Endodermal cell (in vitro differentiated cells): ENCODE measurements at regions not wholly inside any gene's neighbourhood (a gene's known extent, or its start where the extent isn't known, plus 50 kb on each side); places are given as distances from the start of the nearest gene placed in this dataset.

Experiments
- DNase-seq: peaks from one replicate; pipeline ENCODE4 v3.0.0-alpha.2; 2017
- H3K27ac ChIP-seq: 2 replicates; pipeline ENCODE4 v1.5.1; 2013; ENCODE audit warnings: mild to moderate bottlenecking, low read depth, low read length, moderate library complexity
- H3K27me3 ChIP-seq: 2 replicates; pipeline ENCODE4 v1.6.1; 2013; ENCODE audit warnings: mild to moderate bottlenecking, low read length, moderate library complexity; ENCODE audit not compliant: insufficient read depth, control insufficient read depth, poor library complexity, severe bottlenecking
- H3K36me3 ChIP-seq: 2 replicates; pipeline ENCODE4 v1.7.0; 2013; ENCODE audit warnings: mild to moderate bottlenecking, low read length, moderate library complexity; ENCODE audit not compliant: control insufficient read depth, insufficient read depth
- H3K4me1 ChIP-seq: one replicate; pipeline ENCODE4 v1.7.0; 2013; ENCODE audit warnings: low read length; ENCODE audit not compliant: control insufficient read depth, insufficient read depth
- H3K4me3 ChIP-seq: 2 replicates; pipeline ENCODE4 v1.5.1; 2013; ENCODE audit warnings: mild to moderate bottlenecking, low read length, moderate library complexity
- H3K9ac ChIP-seq: 2 replicates; pipeline ENCODE4 v1.6.1; 2013; ENCODE audit warnings: mild to moderate bottlenecking, low read length, moderate library complexity; ENCODE audit not compliant: poor library complexity, severe bottlenecking; ENCODE audit errors: extremely low read depth
- H3K9me3 ChIP-seq: 2 replicates; pipeline ENCODE4 v1.6.1; 2013; ENCODE audit warnings: mild to moderate bottlenecking, low read length, moderate library complexity; ENCODE audit not compliant: control insufficient read depth
- H3K27ac Mint-ChIP-seq: 2 replicates; pipeline ENCODE4 v1.8.0; 2020; ENCODE audit warnings: mixed read lengths
- H3K27me3 Mint-ChIP-seq: 2 replicates; pipeline ENCODE4 v1.8.0; 2021; ENCODE audit warnings: mild to moderate bottlenecking, mixed read lengths; ENCODE audit not compliant: insufficient read depth
- H3K36me3 Mint-ChIP-seq: 2 replicates; pipeline ENCODE4 v1.8.0; 2020; ENCODE audit warnings: low read depth, mixed read lengths
- H3K4me1 Mint-ChIP-seq: 2 replicates; pipeline ENCODE4 v1.8.0; 2020; ENCODE audit warnings: mixed read lengths
- H3K4me3 Mint-ChIP-seq: 2 replicates; pipeline ENCODE4 v1.8.0; 2020; ENCODE audit warnings: mild to moderate bottlenecking, moderate library complexity, mixed read lengths
- H3K9me3 Mint-ChIP-seq: 2 replicates; pipeline ENCODE4 v1.8.0; 2020; ENCODE audit warnings: mild to moderate bottlenecking, mixed read lengths
- WGBS, 2 experiments: methylation state at CpG; one replicate each; pipeline versions ENCODE4 v1.1.5 to v1.1.7; 2013; ENCODE audit warnings: missing lambda C conversion rate in 2 of 2, mixed read lengths in 1 of 2; ENCODE audit not compliant: insufficient coverage in 1 of 2, insufficient read length in 1 of 2; 5-methylcytosine and 5-hydroxymethylcytosine counted together
- TF ChIP-seq, protein P1 (sequence below): fragments of 200-600 bp; sonication (generic); conservative IDR thresholded peaks from 2 replicates; pipeline ENCODE4 v1.5.0; 2021; ENCODE audit warnings: antibody characterized with exemption, mild to moderate bottlenecking

DNA sequence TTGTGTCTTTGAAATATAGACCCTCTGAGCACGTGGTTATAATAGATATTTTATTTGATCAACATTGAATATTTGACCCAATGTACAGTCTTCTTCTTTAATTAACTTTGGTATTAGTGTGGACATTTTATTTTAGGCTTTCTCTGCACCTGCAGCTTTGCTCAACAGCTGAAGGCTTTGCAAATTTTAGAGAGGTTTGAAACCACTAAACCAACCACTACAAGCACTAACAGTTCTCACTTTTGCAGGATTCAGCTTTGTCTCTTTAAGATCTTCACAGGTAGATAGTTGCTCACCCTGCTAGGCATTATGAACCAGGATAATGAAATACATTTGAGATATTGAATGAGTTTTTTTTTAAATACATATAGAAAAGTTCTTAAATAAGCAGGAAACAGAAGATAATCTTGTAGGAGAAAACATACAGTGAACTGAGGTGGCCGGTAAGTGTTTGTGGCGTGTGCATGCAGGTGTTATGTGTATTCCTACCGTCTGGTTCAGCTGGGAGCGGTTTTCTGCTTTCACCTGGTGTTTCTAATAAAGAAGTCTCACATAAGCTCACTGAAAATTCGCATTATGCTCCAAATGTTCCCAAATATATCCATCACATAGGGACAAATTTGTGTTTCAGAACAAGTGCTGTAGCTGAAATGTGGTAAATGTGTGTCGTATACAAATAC, 1508.3 kb upstream of the TENM3 start:
- Mint-ChIP-seq H3K27me3 (no peaks in the 10 kb centered on the region), H3K4me3 (no peak overlapping the region), H3K4me1 (no peaks in the 10 kb centered on the region), H3K27ac (no peak overlapping the region), H3K9me3 (peaks cover 7% of the 10 kb centered on the region), H3K36me3 (no peaks in the 10 kb centered on the region)
- Histone ChIP-seq H3K27ac (no peak overlapping the region), H3K4me3 (no peak overlapping the region), H3K27me3 (no peaks in the 10 kb centered on the region), H3K4me1 (no peaks in the 10 kb centered on the region), H3K9ac (no peak overlapping the region), H3K9me3 (no peaks in the 10 kb centered on the region), H3K36me3 (no peaks in the 10 kb centered on the region)
- TF ChIP-seq, protein P1, sequence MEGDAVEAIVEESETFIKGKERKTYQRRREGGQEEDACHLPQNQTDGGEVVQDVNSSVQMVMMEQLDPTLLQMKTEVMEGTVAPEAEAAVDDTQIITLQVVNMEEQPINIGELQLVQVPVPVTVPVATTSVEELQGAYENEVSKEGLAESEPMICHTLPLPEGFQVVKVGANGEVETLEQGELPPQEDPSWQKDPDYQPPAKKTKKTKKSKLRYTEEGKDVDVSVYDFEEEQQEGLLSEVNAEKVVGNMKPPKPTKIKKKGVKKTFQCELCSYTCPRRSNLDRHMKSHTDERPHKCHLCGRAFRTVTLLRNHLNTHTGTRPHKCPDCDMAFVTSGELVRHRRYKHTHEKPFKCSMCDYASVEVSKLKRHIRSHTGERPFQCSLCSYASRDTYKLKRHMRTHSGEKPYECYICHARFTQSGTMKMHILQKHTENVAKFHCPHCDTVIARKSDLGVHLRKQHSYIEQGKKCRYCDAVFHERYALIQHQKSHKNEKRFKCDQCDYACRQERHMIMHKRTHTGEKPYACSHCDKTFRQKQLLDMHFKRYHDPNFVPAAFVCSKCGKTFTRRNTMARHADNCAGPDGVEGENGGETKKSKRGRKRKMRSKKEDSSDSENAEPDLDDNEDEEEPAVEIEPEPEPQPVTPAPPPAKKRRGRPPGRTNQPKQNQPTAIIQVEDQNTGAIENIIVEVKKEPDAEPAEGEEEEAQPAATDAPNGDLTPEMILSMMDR: no peak
- DNase-seq: no peak
- WGBS, 2 experiments: 94% methylated on average over 5 of the region's 7 CpGs; no CpG with 5 or more reads in 1 of the 2 experiments

- H3K4me3 Mint-ChIP-seq: no peak overlapping the region
- TF ChIP-seq, protein P1: no peak
- H3K9me3 ChIP-seq: no peaks in the 10 kb centered on the region
- H3K9me3 Mint-ChIP-seq: no peaks in the 10 kb centered on the region
- H3K9ac ChIP-seq: no peak overlapping the region
- H3K27ac ChIP-seq: no peak overlapping the region
- no peaks in the 10 kb centered on the region for H3K27me3 Mint-ChIP-seq
- H3K4me1 ChIP-seq: no peaks in the 10 kb centered on the region
- no peaks in the 10 kb centered on the region for H3K36me3 ChIP-seq
- H3K4me1 Mint-ChIP-seq: no peaks in the 10 kb centered on the region
- H3K36me3 Mint-ChIP-seq: no peaks in the 10 kb centered on the region
- H3K4me3 ChIP-seq: no peak overlapping the region
- H3K27ac Mint-ChIP-seq: no peak overlapping the region
- no peaks in the 10 kb centered on the region for H3K27me3 ChIP-seq
- DNase-seq: no peak
- 100% methylated on average over 1 of the region's 1 CpG; no CpG with 5 or more reads in 1 of the 2 experiments for WGBS, 2 experiments
Observed at GRCh38 chr4:180741703-180742102, 1501.5 kb upstream of the TENM3 start.

DNA sequence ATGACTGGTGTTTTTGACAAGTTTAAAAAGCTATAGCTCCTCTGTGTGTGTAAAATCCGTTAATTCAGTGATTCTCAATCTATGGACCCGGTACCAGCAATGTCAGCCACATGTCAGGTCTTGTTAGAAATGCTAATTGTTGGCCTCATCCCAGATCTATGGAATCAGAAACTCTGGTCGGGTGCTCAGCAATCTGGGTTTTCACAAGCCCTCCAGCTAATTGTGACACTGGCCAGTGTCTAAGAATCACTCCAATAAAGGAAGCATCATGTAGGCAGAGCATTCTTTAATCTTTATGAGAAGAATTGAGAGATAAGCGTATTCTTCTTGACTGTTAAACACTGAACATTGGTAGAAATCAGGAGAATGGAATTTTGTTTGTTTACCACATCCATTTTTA, 1498.2 kb upstream of the TENM3 start:
- TF ChIP-seq, protein P1: no peak
- Histone ChIP-seq H3K27me3 (no peaks in the 10 kb centered on the region), H3K9ac (no peak overlapping the region), H3K36me3 (no peaks in the 10 kb centered on the region), H3K4me1 (no peaks in the 10 kb centered on the region), H3K4me3 (no peak overlapping the region), H3K27ac (no peak overlapping the region), H3K9me3 (no peaks in the 10 kb centered on the region)
- no peak overlapping the region for H3K4me3 Mint-ChIP-seq
- H3K4me1 Mint-ChIP-seq: no peaks in the 10 kb centered on the region
- peaks cover 2% of the 10 kb centered on the region for H3K9me3 Mint-ChIP-seq
- no peak overlapping the region for H3K27ac Mint-ChIP-seq
- DNase-seq: no peak
- H3K36me3 Mint-ChIP-seq: no peaks in the 10 kb centered on the region
- H3K27me3 Mint-ChIP-seq: no peaks in the 10 kb centered on the region
- WGBS, 2 experiments: 88 to 100% methylated on average over 2 to 4 of the region's 4 CpGs
